ENCODE measurements at regions not wholly inside any gene's neighbourhood (a gene's known extent, or its start where the extent isn't known, plus 50 kb on each side); places are given as distances from the start of the nearest gene placed in this dataset.

GRCh38 chr5:74136276-74136825 is 504.2 kb downstream of the ENC1 start (continued):
- TF ChIP-seq CHD7 (IDR thresholded peaks at IDR 0.05; ENCODE audit: insufficient replicate concordance, low read length) (no peak), SUZ12 (IDR thresholded peaks at IDR 0.05; ENCODE audit: low read length) (no peak), SIX5 (IDR thresholded peaks at IDR 0.05; ENCODE audit: low read depth, low read length) (no peak)
